K562 (cell line): ENCODE measurements at regions not wholly inside any gene's neighbourhood (a gene's known extent, or its start where the extent isn't known, plus 50 kb on each side); places are given as distances from the start of the nearest gene placed in this dataset.
"Not testable (repeated sequence)": the region's sequence is repeated elsewhere in the genome, so short reads cannot be mapped to it uniquely, and the experiment has no call there.

Experiments
- ATF1 ChIP-seq, 2 experiments: fragments of 450-650 bp in 1 of 2; IDR thresholded peaks; 2 replicates each; pipeline ENCODE4 v1.6.1; 2016; ENCODE audit warnings: missing compliant biosample characterization in 1 of 2, missing genetic modification characterization in 1 of 2
- C11orf30 ChIP-seq: fragments of 450-650 bp; IDR thresholded peaks from 2 replicates; pipeline ENCODE4 v1.6.1; 2016; ENCODE audit warnings: low read depth, mild to moderate bottlenecking
- CTCF ChIP-seq, 3 experiments: IDR thresholded peaks in 2 of 3; conservative IDR thresholded peaks in 1 of 3; 2 replicates each; pipeline ENCODE4 v1.5.1; 2011 to 2012; ENCODE audit warnings: low read length in 3 of 3, mild to moderate bottlenecking in 3 of 3, control low read depth in 2 of 3, improper control_type of control experiment in 1 of 3, inconsistent platforms in 1 of 3, low read depth in 1 of 3, mixed read lengths in 1 of 3, moderate library complexity in 1 of 3; ENCODE audit not compliant: insufficient read depth in 2 of 3
- HDGF ChIP-seq: fragments of 450-650 bp; IDR thresholded peaks from 2 replicates; pipeline ENCODE4 v1.6.1; 2016
- MAX ChIP-seq: sonication (generic); formaldehyde crosslinking; IDR thresholded peaks from 2 replicates; pipeline ENCODE4 v1.9.0; 2022; ENCODE audit warnings: mild to moderate bottlenecking, missing genetic modification reagents
- NR2F6 ChIP-seq: fragments of 450-650 bp; formaldehyde crosslinking; IDR thresholded peaks from 2 replicates; pipeline ENCODE4 v1.4.0; 2020; ENCODE audit warnings: mild to moderate bottlenecking
- NR3C1 ChIP-seq: sonication (generic); formaldehyde crosslinking; IDR thresholded peaks from 2 replicates; pipeline ENCODE4 v1.8.1; 2022; ENCODE audit warnings: missing genetic modification reagents
- POLR2AphosphoS5 ChIP-seq: IDR thresholded peaks from 2 replicates; pipeline ENCODE4 v1.6.1; 2011; ENCODE audit warnings: mild to moderate bottlenecking, low read depth, low read length, moderate library complexity; ENCODE audit not compliant: control insufficient read depth, insufficient read depth
- RBM39 ChIP-seq: fragments of 200-400 bp; formaldehyde crosslinking; optimal IDR thresholded peaks from 2 replicates; pipeline ENCODE3; 2018; ENCODE audit warnings: low read depth, low read length
- SIX5 ChIP-seq, 2 experiments: IDR thresholded peaks; 2 replicates each; pipeline ENCODE4 v1.6.1; 2011; ENCODE audit warnings: low read length in 2 of 2, borderline replicate concordance in 1 of 2, low read depth in 1 of 2, mild to moderate bottlenecking in 1 of 2, moderate library complexity in 1 of 2; ENCODE audit not compliant: insufficient read depth in 1 of 2
- U2AF1 ChIP-seq: fragments of 200-400 bp; formaldehyde crosslinking; optimal IDR thresholded peaks from 2 replicates; pipeline ENCODE3; 2017; ENCODE audit warnings: mild to moderate bottlenecking, low read depth, low read length, moderate library complexity

- not testable (repeated sequence) for TF ChIP-seq NR3C1 (CRISPR knock-in tag); C11orf30; MAX; HDGF; POLR2AphosphoS5; U2AF1; NR2F6 (CRISPR knock-in tag); SIX5 (IDR thresholded peaks at IDR 0.05; ENCODE audit: borderline replicate concordance in 1 of 2, insufficient read depth in 1 of 2, low read depth in 1 of 2, low read length in 2 of 2); CTCF (IDR thresholded peaks at IDR 0.05 in 2 of 3, conservative IDR thresholded peaks at IDR 0.05 in 1 of 3; ENCODE audit: insufficient read depth in 2 of 3, low read depth in 1 of 3, low read length in 3 of 3); ATF1 (CRISPR knock-in tag; IDR thresholded peaks at IDR 0.05); ATF1 (tag; IDR thresholded peaks at IDR 0.05); RBM39
Measured at GRCh38 chr13:33672022-33672421, 145.9 kb upstream of the RFC3 start.
